ENCODE measurements at regions not wholly inside any gene's neighbourhood (a gene's known extent, or its start where the extent isn't known, plus 50 kb on each side); places are given as distances from the start of the nearest gene placed in this dataset.
"Not testable (repeated sequence)": the region's sequence is repeated elsewhere in the genome, so short reads cannot be mapped to it uniquely, and the experiment has no call there.

DNA sequence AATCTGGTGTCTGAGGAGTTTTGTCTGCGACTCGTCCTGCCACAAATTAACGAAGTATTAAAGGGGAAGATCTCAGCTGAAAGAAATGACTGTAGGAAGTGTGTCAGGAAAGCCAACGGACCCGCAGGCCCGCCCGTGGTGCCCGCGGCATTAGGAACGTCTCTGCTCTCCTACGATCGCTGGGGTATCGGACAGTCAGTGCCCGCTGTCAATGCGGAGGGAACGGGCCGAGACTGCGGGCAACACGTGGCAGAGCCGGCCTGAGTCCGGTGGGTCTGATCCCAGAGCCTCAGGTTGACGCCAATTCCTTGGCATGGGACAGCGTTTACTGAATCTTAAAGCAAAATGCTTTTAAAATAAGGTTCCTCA lies 128.7 kb downstream of the KBTBD2 start:
- DNase-seq (ENCODE audit: low read depth), result no peak
- H3K4me3 ChIP-seq (ENCODE audit: low read depth, low read length), result no peak overlapping the region
- TF ChIP-seq, protein P1, sequence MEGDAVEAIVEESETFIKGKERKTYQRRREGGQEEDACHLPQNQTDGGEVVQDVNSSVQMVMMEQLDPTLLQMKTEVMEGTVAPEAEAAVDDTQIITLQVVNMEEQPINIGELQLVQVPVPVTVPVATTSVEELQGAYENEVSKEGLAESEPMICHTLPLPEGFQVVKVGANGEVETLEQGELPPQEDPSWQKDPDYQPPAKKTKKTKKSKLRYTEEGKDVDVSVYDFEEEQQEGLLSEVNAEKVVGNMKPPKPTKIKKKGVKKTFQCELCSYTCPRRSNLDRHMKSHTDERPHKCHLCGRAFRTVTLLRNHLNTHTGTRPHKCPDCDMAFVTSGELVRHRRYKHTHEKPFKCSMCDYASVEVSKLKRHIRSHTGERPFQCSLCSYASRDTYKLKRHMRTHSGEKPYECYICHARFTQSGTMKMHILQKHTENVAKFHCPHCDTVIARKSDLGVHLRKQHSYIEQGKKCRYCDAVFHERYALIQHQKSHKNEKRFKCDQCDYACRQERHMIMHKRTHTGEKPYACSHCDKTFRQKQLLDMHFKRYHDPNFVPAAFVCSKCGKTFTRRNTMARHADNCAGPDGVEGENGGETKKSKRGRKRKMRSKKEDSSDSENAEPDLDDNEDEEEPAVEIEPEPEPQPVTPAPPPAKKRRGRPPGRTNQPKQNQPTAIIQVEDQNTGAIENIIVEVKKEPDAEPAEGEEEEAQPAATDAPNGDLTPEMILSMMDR (IDR thresholded peaks at IDR 0.05; ENCODE audit: insufficient read depth, low read length), result no peak

DNA sequence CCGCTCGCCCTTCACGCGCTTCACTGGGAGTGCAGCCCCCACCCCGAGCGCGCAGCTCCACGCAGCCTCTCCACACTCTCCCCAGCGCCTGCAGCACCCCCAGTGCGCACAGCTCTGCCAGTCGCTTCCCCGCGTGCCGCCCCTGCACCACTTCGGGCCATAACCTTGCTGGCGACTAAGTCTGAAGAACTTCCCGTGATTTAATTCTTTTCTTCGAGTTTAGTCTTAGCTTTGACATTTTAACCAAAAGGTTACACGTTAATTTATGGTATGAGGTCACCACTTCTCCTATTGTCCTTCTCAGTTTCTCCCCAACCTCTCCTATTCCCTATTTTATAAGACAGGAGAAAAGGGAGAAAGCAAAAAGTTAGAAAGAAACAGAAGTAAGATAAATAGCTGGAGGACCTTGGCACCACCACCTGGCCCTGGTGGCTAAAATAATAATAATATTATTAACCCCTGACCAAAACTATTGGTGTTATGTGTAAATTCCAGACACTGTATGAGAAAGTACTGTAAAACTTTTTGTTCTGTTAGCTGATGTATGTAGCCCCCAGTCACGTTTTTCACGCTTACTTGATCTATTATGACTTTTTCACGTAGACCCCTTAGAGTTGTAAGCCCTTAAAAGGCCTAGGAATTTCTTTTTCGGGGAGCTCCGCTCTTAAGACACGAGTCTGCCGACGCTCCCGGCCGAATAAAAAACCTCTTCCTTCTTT lies 129.2 kb downstream of the KBTBD2 start:
- not testable (repeated sequence) for DNase-seq (ENCODE audit: low read depth); H3K4me3 ChIP-seq (ENCODE audit: low read depth, low read length)

DNA sequence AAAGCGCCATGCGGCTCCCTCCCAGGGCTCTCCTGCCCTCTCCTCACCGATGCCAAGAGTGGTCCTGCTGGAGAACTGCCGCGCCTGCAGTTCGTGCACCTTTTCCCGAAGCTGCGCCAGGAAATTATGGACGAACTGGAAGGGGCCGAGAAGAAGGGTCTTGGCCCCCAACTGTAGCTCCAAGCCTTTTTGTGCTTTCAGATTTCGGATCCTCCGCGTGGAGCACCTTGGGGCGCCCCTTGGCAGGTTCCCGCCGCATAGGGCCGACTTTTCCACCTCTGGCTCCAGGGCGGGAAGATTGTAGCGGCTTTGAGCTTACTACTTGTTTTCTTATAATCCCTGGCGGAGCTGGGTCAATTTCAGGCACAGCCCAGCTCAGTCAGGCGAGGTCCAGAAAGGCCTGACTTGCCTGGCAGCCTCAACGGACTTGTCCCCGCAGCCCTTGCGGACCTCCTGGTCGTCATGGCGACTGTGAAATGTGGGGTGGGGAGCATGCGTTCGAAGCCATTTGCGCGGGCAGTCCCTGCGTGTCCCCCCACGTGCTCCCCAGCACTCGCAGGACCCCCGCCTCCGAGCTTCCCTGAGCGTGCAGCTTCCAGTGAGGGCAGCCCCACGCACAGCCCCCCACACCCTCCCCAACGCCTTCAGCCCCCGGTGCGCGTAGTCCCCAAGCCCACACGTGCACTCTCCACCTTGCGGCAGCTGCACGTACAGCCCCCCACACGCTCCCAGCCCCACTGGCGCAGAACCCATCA lies 129.9 kb downstream of the KBTBD2 start:
- H3K4me3 ChIP-seq (ENCODE audit: low read depth, low read length), result no peak overlapping the region
- no peak for DNase-seq (ENCODE audit: low read depth)
- TF ChIP-seq, protein P1 (IDR thresholded peaks at IDR 0.05; ENCODE audit: insufficient read depth, low read length), result peak; percentile 10

DNA sequence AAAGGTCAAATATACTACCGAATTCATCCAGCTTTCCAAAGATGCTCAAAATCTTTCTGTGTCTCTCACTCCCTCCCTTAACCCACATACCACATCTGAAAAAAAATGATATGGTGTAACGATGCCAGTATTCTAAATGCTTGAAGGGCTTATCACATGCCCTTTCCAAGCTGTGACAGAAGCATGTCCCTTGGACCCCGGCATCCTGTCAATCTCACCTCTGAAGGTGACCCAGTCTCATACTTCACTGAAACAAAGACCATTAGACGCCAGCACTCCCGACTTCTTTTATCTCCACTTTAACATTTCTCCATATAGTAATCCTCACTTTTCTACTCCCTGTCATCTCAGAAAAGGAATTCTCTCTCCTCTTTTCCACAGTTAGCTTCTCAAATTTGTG lies 130.8 kb downstream of the KBTBD2 start:
- not testable (repeated sequence) for DNase-seq (ENCODE audit: low read depth); H3K4me3 ChIP-seq (ENCODE audit: low read depth, low read length)

DNA sequence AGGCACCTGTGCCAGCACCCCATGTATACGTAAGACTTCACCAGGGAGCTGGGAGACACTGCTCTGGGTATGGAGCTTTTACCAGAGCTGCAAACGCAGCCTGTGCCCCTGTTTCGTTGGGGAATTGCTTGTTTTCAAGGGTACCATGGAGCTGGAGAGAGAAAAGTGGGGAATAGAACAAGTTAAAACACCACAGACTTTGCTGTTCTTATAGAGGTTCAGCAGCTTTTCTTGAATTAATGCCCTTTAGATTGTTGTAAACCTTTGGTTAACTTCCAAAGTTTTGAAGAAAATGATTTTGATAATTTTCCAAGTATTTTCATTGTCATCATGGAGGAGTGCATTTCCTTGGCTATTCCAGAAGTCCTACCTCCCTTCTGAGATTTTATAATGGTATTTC lies 131.7 kb downstream of the KBTBD2 start:
- DNase-seq (ENCODE audit: low read depth); H3K4me3 ChIP-seq (ENCODE audit: low read depth, low read length): not testable (repeated sequence)

DNA sequence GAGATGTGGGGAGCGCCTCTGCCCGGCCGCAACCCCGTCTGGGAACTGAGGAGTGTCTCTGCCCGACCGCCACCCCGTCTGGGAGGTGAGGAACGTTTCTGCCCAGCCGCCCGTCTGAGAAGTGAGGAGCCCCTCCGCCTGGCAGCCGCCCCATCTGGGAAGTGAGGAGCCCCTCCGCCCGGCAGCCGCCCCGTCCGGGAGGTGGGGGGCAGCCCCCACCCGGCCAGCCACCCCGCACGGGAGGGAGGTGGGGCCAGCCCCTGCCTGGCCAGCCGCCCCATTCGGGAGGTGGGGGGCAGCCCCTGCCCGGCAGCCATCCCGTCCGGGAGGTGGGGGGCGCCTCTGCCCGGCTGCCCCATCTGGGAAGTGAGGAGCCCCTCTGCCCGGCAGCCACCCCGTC lies 137.7 kb downstream of the KBTBD2 start:
- H3K4me3 ChIP-seq (ENCODE audit: low read depth, low read length); DNase-seq (ENCODE audit: low read depth): not testable (repeated sequence)

DNA sequence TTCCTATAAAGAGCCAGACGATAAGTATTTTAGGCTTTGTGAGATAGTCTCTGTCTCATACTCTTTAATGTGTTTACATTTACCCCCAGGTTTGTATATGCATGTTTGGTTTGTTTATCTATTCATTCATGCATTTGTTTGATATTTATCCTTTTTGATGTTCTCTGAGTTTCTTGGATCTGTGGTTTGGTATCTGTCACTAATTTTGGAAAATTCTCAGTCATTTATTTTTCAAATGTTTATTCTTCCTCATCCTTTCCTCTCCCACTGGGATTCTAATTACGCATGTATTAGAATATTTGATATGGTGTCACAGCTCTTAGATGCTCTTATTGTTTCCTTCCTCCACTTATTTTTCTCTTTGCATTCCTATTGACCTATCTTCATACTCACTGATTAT lies 143.2 kb downstream of the KBTBD2 start:
- not testable (repeated sequence) for H3K4me3 ChIP-seq (ENCODE audit: low read depth, low read length); DNase-seq (ENCODE audit: low read depth)

DNA sequence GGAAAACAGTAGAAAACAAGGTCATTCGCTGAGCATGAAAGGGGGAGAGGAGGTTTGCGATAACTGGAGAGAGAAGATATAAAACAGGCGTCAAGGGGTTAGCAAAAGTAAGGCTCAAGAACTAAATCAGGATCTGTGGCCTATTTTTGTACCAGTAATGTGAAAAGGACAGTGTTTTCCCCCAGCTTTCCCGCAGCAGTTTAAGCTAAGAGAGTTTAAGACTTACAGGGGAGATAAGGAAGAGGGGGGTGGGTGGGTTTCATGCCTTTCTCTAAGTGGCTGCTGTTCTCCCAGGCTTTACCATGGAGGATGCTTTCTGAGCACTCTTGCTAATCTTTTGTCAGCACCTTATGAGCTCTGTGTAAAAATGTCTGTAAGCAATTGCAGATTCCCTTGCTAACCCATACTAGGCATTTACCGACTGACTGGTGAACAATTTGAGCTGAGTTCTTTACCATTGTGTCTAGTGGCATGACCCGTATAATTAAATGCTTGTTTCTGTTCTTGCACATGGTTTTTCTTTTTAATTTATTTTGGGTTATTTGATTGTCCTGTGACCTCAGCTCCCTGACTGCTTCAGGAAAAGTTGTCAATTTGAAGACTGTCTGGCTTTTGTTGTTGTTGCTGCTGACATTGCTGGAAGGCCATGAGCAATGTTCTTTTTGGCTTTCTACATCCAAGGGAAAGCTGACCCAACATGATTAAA lies 144.0 kb downstream of the KBTBD2 start:
- H3K4me3 ChIP-seq (ENCODE audit: low read depth, low read length); DNase-seq (ENCODE audit: low read depth): not testable (repeated sequence)

DNA sequence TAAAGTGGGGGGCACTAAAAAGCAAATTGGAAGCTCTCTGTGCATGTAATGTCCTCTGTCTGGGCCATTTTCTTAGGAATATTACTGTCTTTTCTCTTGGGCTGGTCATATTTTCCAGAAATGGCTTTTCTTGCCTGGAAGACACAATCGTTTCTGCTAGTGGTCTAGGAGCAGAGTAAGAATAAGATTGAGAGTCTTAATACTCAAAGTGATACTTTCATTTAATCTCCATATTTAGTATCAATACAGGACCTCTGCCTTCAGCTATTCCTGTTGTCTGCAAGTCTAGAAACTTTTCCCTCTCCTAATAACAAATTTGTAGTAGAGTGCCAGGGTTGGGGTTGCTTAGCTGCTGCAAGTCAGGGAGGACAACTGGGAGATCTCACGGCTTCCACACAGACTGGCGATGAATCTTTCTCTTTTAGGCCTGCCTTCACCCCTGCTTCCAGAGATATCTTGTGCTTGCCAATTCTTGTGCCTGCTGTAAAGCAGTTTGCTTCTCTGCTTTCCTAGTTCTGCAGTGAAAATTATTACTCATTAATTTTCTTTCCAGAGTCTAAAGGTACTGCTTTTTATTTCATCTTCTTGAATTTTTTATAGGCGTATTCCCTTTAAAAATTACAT lies 149.6 kb downstream of the KBTBD2 start:
- H3K4me3 ChIP-seq (ENCODE audit: low read depth, low read length); DNase-seq (ENCODE audit: low read depth): not testable (repeated sequence)

DNA sequence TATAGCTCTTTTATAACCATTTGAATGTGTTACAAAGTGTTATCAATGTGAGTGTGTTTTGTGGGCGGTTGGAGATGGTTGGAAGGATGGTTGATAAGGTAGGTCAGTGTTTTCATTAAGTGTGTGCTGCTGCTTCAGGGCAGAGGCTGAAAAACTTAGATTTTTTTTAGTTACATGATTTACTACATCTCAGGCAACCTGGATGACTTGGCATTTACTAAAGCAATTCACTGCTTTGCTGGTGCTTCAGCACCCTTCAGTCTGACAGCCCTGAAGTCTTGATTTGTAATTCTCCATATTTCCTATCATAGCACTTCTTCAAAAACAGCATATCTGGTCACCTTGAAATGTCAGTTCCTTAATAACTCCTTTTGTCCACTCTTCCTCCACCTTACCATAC lies 151.8 kb downstream of the KBTBD2 start:
- not testable (repeated sequence) for H3K4me3 ChIP-seq (ENCODE audit: low read depth, low read length); DNase-seq (ENCODE audit: low read depth)

DNA sequence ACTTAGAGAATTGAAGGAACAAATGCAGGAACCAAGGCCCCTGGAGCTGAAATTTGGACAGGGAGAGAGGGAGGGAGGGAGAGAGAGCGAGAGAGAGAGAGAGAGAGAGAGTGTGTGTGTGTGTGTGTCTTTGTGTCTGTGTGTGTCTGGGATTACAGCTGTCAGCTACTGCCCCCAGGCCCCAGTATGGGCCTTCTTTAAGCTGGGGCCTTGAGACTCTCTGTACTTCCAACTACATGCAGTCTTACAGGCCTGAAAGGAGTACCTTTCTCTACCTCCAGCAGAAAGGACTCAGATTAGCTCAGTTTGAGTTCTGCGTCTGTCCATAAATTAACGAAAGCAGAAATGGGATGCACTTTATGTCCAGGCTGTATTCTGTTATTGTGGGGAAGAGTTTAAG lies 153.2 kb downstream of the KBTBD2 start:
- H3K4me3 ChIP-seq (ENCODE audit: low read depth, low read length); DNase-seq (ENCODE audit: low read depth): not testable (repeated sequence)

DNA sequence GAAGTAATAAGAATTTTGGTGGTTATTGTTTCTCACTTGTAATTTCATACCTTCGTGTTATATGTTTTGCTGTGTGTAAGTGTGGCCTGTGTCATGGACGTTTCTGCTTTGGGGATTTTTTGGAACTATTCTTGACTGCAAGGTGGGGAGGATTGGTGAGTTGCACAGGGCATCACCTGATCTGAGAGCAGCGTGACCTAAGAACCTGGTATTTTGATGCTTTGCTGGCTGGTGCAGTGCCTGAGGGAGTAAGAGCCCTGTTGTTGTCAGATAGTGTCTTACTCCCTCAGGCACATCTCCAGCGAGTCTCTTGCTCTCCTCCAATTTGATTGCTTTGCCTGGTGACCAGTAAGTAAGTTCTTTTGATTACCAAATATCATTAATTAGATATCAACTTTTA lies 158.8 kb downstream of the KBTBD2 start:
- H3K4me3 ChIP-seq (ENCODE audit: low read depth, low read length); DNase-seq (ENCODE audit: low read depth): not testable (repeated sequence)

DNA sequence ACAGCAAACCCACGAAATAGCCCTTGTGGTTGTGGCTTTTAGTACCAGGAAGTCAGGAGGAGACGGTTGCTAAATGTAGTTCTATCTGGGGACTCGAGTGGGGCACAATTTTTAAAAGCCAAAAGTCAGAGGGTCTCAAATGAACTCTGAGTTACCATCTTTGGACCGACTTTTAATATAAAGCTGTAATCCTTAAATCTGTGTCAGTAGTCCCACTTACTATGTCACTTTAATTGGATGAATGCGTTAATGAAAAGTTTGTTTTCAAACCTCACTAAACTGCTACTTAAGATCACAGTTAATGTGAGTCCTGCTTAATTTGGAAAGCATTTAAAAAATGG lies 162.3 kb downstream of the KBTBD2 start:
- not testable (repeated sequence) for DNase-seq (ENCODE audit: low read depth)
- peak overlapping the region; percentile 44 for H3K4me3 ChIP-seq (ENCODE audit: low read depth, low read length)

DNA sequence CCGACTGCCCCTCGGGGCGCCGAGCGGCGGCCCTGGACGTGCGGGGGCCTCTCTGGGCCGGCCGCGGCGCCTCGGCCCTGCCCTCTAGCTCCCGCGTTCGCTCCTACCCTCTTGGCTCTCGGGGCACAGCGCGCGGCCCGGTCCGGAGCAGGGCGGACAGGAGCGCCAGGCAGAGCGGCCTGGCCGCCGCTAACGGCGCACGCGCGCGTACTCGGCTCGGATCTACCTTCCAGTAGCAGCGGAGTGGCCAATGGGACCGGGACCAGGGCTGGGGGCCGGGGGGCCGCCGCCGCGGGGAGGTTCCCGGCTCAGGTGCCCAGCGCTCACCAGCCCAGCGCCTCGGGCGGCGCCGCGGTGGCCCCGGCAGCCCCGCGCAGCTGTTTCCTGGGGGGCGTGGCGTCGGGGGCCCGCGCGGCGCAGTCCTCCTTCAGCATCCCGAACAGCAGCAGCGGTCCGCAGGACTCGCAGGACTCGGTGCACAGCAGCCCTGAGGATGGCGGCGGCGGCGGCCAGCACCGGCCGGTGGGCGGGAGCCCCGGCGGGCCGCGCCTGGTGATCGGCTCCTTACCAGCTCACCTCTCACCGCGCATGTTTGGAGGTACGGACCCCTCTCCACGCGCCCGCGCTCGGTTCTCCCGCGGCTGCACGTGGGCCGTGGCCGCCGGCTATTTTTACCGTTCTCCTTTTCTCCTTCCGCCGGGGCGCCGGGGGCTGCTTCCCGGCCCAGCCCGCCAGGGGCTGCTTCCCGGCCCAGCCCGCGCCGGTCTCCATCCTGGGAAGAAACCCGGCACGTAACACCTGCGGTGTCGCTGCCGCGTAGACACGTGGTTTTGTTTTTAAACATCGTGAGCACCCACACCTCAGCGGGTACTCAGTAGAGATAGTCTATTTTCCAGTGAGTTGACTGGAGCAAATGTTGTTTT lies 162.9 kb downstream of the KBTBD2 start:
- peak; percentile 48 for DNase-seq (ENCODE audit: low read depth)
- peak overlapping the region; percentile 74 for H3K4me3 ChIP-seq (ENCODE audit: low read depth, low read length)

Measured in fibroblast of the aortic adventitia (primary cell).